Activated B cell treated with CpG ODN at 0.5 μM for 24 hours (primary cell): ENCODE measurements at regions not wholly inside any gene's neighbourhood (a gene's known extent, or its start where the extent isn't known, plus 50 kb on each side); places are given as distances from the start of the nearest gene placed in this dataset.
"Not testable (repeated sequence)": the region's sequence is repeated elsewhere in the genome, so short reads cannot be mapped to it uniquely, and the experiment has no call there.

Source experiments
- ATAC-seq: fragments of 200-7000 bp; cut with Tn5 transposase; one replicate; pipeline ENCODE4 v1.10.0; 2021; ENCODE audit warnings: low read depth, mild to moderate bottlenecking, moderate library complexity
- CTCF ChIA-PET: fragments of 350-600 bp; sonication (Branson Sonifier 250); formaldehyde crosslinking; loops from one replicate; lab custom pipeline; 2021; ENCODE audit warnings: antibody characterized with exemption; lab: Charles Lee
- POLR2A ChIA-PET: fragments of 350-600 bp; sonication (Branson Sonifier 250); formaldehyde crosslinking; loops from one replicate; lab custom pipeline; 2021; ENCODE audit warnings: antibody characterized with exemption; lab: Charles Lee
- DNase-seq: peaks from one replicate; pipeline ENCODE4 v3.0.0; 2022
- H3K27ac Mint-ChIP-seq: one replicate; pipeline ENCODE4 v1.8.0; 2020; ENCODE audit warnings: mixed read lengths
- H3K27me3 Mint-ChIP-seq: one replicate; pipeline ENCODE4 v1.8.0; 2021; ENCODE audit warnings: mixed read lengths
- H3K36me3 Mint-ChIP-seq: one replicate; pipeline ENCODE4 v1.8.0; 2021; ENCODE audit warnings: low read depth, mixed read lengths
- H3K4me1 Mint-ChIP-seq: one replicate; pipeline ENCODE4 v1.8.0; 2021; ENCODE audit warnings: mixed read lengths
- H3K4me3 Mint-ChIP-seq: one replicate; pipeline ENCODE4 v1.8.0; 2020; ENCODE audit warnings: mild to moderate bottlenecking, mixed read lengths
- H3K9me3 Mint-ChIP-seq: one replicate; pipeline ENCODE4 v1.8.0; 2020; ENCODE audit warnings: mixed read lengths
- CTCF ChIP-seq: fragments of 200-600 bp; IDR thresholded peaks from one replicate; pipeline ENCODE4 v1.8.0; 2022; ENCODE audit warnings: antibody characterized with exemption, mild to moderate bottlenecking
- intact Hi-C: fragments of 100-400 bp; cut with micrococcal nuclease; formaldehyde crosslinking; loops from one replicate; pipeline ENCODE4 v1.15.1; 2024

- H3K27ac Mint-ChIP-seq, result no peak overlapping the region
- TF ChIP-seq CTCF, result no peak
- H3K4me1 Mint-ChIP-seq, result no peaks in the 10 kb centered on the region
- no peak for DNase-seq
- intact Hi-C loops, result no loop called here
- no peaks in the 10 kb centered on the region for H3K27me3 Mint-ChIP-seq
- H3K4me3 Mint-ChIP-seq, result no peak overlapping the region
- POLR2A ChIA-PET, result no interaction called here
- CTCF ChIA-PET, result no interaction called here
- H3K36me3 Mint-ChIP-seq, result no peaks in the 10 kb centered on the region
- ATAC-seq, result no peak
- no peaks in the 10 kb centered on the region for H3K9me3 Mint-ChIP-seq
Observed at GRCh38 chr3:88725440-88726165, 381.8 kb upstream of the EPHA3 start.

GRCh38 chr3:88732186-88732585 lies 375.2 kb upstream of the EPHA3 start:
- no peak overlapping the region for H3K27ac Mint-ChIP-seq
- no peaks in the 10 kb centered on the region for H3K36me3 Mint-ChIP-seq
- intact Hi-C loops, result no loop called here
- CTCF ChIA-PET, result no interaction called here
- POLR2A ChIA-PET, result no interaction called here
- no peak overlapping the region for H3K4me3 Mint-ChIP-seq
- no peaks in the 10 kb centered on the region for H3K9me3 Mint-ChIP-seq
- DNase-seq (no peak), ATAC-seq (no peak)
- H3K27me3 Mint-ChIP-seq, result no peaks in the 10 kb centered on the region
- H3K4me1 Mint-ChIP-seq, result no peaks in the 10 kb centered on the region
- TF ChIP-seq CTCF, result no peak

GRCh38 chr3:88742106-88742505 lies 365.3 kb upstream of the EPHA3 start:
- CTCF ChIA-PET, result no interaction called here

GRCh38 chr3:88742674-88743507 lies 364.5 kb upstream of the EPHA3 start:
- Mint-ChIP-seq H3K36me3 (no peaks in the 10 kb centered on the region), H3K4me1 (no peaks in the 10 kb centered on the region), H3K27ac (no peak overlapping the region), H3K9me3 (no peaks in the 10 kb centered on the region), H3K27me3 (no peaks in the 10 kb centered on the region), H3K4me3 (no peak overlapping the region)
- ATAC-seq, result no peak
- ChIA-PET POLR2A (no interaction called here), CTCF (no interaction called here)
- no peak for DNase-seq
- no peak for TF ChIP-seq CTCF
- intact Hi-C loops, result no loop called here

More at GRCh38 chr3:88742106-88742505, 365.3 kb upstream of the EPHA3 start:
- ATAC-seq, result no peak
- TF ChIP-seq CTCF, result no peak
- Mint-ChIP-seq H3K9me3 (no peaks in the 10 kb centered on the region), H3K4me3 (no peak overlapping the region), H3K36me3 (no peaks in the 10 kb centered on the region), H3K27me3 (no peaks in the 10 kb centered on the region), H3K27ac (no peak overlapping the region), H3K4me1 (no peaks in the 10 kb centered on the region)
- intact Hi-C loops, result no loop called here
- POLR2A ChIA-PET, result no interaction called here
- no peak for DNase-seq

GRCh38 chr3:88744896-88745295 lies 362.5 kb upstream of the EPHA3 start:
- no peak for TF ChIP-seq CTCF
- ChIA-PET POLR2A (no interaction called here), CTCF (no interaction called here)
- no peak for DNase-seq
- no peak overlapping the region for H3K4me3 Mint-ChIP-seq
- H3K27me3 Mint-ChIP-seq, result no peaks in the 10 kb centered on the region
- intact Hi-C loops, result no loop called here
- no peaks in the 10 kb centered on the region for H3K4me1 Mint-ChIP-seq
- H3K9me3 Mint-ChIP-seq, result no peaks in the 10 kb centered on the region
- no peak overlapping the region for H3K27ac Mint-ChIP-seq
- no peak for ATAC-seq
- no peaks in the 10 kb centered on the region for H3K36me3 Mint-ChIP-seq

GRCh38 chr3:88747145-88747544 lies 360.3 kb upstream of the EPHA3 start:
- H3K4me1 Mint-ChIP-seq, ATAC-seq, H3K27me3 Mint-ChIP-seq, intact Hi-C loops, H3K36me3 Mint-ChIP-seq, H3K27ac Mint-ChIP-seq, H3K4me3 Mint-ChIP-seq, CTCF ChIA-PET, POLR2A ChIA-PET, DNase-seq, H3K9me3 Mint-ChIP-seq: not testable (repeated sequence)
